ENCODE measurements at regions not wholly inside any gene's neighbourhood (a gene's known extent, or its start where the extent isn't known, plus 50 kb on each side); places are given as distances from the start of the nearest gene placed in this dataset.

DNA sequence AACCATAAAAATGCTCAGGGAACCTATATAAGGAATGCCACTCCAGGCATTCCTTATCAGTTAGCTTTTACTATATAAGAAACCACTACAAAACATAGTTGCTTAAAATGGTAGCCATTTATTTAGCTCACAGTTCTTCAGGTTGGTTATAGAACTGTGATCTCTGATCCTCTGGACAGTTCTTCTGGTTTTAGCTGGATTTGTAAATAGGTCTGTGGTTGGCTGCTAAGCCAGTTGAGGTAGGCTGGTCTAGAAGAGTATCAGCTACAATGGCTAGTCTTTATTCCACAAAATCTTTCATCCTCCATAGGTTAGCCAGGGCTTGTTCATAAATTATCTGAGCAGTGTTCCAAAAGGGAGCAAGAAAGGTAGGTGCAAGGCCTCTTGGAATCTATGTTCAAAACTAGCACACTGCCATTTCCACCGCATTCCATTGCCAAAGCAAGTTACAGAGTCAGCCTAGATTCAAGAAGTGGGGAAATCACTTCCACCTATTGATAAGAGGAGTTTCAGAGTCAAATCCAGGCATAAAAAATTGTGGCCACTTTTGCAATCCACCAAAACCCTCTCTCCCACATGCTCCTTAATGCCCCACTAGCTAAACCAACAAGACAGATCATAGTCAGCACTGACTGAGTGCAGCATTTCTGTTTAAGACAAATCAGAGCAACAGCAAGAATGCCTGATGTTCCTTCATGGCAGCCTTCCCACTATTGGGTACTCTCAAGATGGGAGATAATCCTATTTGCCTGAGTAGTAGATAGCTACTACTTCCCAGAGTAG is 146.4 kb downstream of the IRS1 start:
- intact Hi-C loops (cut with DNase I, micrococcal nuclease): loop anchor here in 1 of 2 donors (10.0 kb wide), 1 partner anchor 142 kb away; the partner anchor contains the start of gene IRS1

GRCh38 chr2:226652369-226652768 is 147.3 kb downstream of the IRS1 start:
- Histone ChIP-seq H3K4me1 (ENCODE audit: low read depth) (peaks cover 11% of the 10 kb centered on the region), H3K36me3 (ENCODE audit: low read depth) (no peaks in the 10 kb centered on the region), H3K4me3 (no peak overlapping the region), H3K9me3 (no peaks in the 10 kb centered on the region)
- intact Hi-C loops (cut with DNase I, micrococcal nuclease): loop anchor here in 1 of 2 donors (10.0 kb wide), 1 partner anchor 142 kb away; the partner anchor contains the start of gene IRS1
- ATAC-seq (peak; percentile 19), DNase-seq (no peak)
- TF ChIP-seq, protein P1, sequence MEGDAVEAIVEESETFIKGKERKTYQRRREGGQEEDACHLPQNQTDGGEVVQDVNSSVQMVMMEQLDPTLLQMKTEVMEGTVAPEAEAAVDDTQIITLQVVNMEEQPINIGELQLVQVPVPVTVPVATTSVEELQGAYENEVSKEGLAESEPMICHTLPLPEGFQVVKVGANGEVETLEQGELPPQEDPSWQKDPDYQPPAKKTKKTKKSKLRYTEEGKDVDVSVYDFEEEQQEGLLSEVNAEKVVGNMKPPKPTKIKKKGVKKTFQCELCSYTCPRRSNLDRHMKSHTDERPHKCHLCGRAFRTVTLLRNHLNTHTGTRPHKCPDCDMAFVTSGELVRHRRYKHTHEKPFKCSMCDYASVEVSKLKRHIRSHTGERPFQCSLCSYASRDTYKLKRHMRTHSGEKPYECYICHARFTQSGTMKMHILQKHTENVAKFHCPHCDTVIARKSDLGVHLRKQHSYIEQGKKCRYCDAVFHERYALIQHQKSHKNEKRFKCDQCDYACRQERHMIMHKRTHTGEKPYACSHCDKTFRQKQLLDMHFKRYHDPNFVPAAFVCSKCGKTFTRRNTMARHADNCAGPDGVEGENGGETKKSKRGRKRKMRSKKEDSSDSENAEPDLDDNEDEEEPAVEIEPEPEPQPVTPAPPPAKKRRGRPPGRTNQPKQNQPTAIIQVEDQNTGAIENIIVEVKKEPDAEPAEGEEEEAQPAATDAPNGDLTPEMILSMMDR (IDR thresholded peaks at IDR 0.05): no peak

More for the DNA sequence above, 146.4 kb downstream of the IRS1 start:
- no peak for DNase-seq
- Histone ChIP-seq H3K4me1 (ENCODE audit: low read depth) (peaks cover 11% of the 10 kb centered on the region), H3K4me3 (no peak overlapping the region), H3K36me3 (ENCODE audit: low read depth) (no peaks in the 10 kb centered on the region), H3K9me3 (no peaks in the 10 kb centered on the region)
- TF ChIP-seq, protein P1 (IDR thresholded peaks at IDR 0.05): no peak
- no peak for ATAC-seq

- intact Hi-C loops (cut with DNase I, micrococcal nuclease): loop anchor here in 1 of 2 donors (10.0 kb wide), 1 partner anchor 145 kb away; the partner anchor contains the start of gene IRS1
- H3K4me3 ChIP-seq: no peak overlapping the region
- peak; percentile 98 for ATAC-seq
- TF ChIP-seq, protein P1 (IDR thresholded peaks at IDR 0.05): no peak
- peaks cover 11% of the 10 kb centered on the region for H3K4me1 ChIP-seq (ENCODE audit: low read depth)
- no peaks in the 10 kb centered on the region for H3K36me3 ChIP-seq (ENCODE audit: low read depth)
- DNase-seq: peak; percentile 70 to 81 (median 80)
- no peaks in the 10 kb centered on the region for H3K9me3 ChIP-seq
Measured at GRCh38 chr2:226649871-226650660, 149.6 kb downstream of the IRS1 start.

DNA sequence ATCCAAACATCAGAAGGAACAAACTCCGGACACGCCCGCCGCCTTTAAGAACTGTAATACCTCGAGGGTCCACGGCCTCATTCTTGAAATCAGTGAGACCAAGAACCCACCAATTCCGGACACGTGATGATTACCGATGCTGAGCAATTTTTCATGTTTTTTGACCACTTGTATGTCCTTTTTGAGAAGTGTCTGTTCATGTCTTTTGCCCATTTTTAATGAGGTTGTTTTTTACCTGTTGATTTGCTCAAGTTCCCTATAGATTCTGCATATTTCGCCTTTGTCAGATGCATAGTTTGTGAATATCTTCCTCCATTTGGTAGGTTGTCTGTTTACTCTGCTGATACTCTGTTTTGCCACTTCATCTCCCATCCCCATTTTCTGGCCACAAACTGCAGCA is 150.4 kb downstream of the IRS1 start:
- ATAC-seq (no peak), DNase-seq (no peak)
- H3K4me1 ChIP-seq (ENCODE audit: low read depth): peaks cover 11% of the 10 kb centered on the region
- intact Hi-C loops (cut with DNase I, micrococcal nuclease): no loop called here
- no peaks in the 10 kb centered on the region for H3K36me3 ChIP-seq (ENCODE audit: low read depth)
- H3K4me3 ChIP-seq: no peak overlapping the region
- no peaks in the 10 kb centered on the region for H3K9me3 ChIP-seq
- TF ChIP-seq, protein P1 (IDR thresholded peaks at IDR 0.05): no peak

- no peak for ATAC-seq
- intact Hi-C loops (cut with DNase I, micrococcal nuclease): no loop called here
- DNase-seq: no peak
- Histone ChIP-seq H3K36me3 (ENCODE audit: low read depth) (no peaks in the 10 kb centered on the region), H3K9me3 (no peaks in the 10 kb centered on the region), H3K4me3 (no peak overlapping the region), H3K4me1 (ENCODE audit: low read depth) (peaks cover 11% of the 10 kb centered on the region)
- TF ChIP-seq, protein P1 (IDR thresholded peaks at IDR 0.05): no peak
Measured at GRCh38 chr2:226647621-226648518, 151.8 kb downstream of the IRS1 start.
